ENCODE measurements at regions not wholly inside any gene's neighbourhood (a gene's known extent, or its start where the extent isn't known, plus 50 kb on each side); places are given as distances from the start of the nearest gene placed in this dataset.

GRCh38 chr10:64996886-64997285 is 1475.7 kb downstream of the REEP3 start:
- H3K79me2 ChIP-seq (ENCODE audit: insufficient read depth, low read length) = no peaks in the 10 kb centered on the region
- H3K9me3 ChIP-seq (ENCODE audit: low read length) = no peaks in the 10 kb centered on the region
- no peak overlapping the region for H3K9ac ChIP-seq (ENCODE audit: low read length)
- H4K20me1 ChIP-seq (ENCODE audit: insufficient read depth, low read length) = no peaks in the 10 kb centered on the region
- TF ChIP-seq EZH2 (IDR thresholded peaks at IDR 0.05; ENCODE audit: borderline replicate concordance, low read length) (no peak), CTCF (IDR thresholded peaks at IDR 0.05; ENCODE audit: low read length) (no peak)
- no peaks in the 10 kb centered on the region for H3K27me3 ChIP-seq (ENCODE audit: insufficient read depth, low read length)
- no peak overlapping the region for H2AFZ ChIP-seq (ENCODE audit: low read length)
- no peak overlapping the region for H3K27ac ChIP-seq (ENCODE audit: low read depth, low read length, poor library complexity, severe bottlenecking)
- no peak overlapping the region for H3K4me2 ChIP-seq (ENCODE audit: low read length)
- no peaks in the 10 kb centered on the region for H3F3A ChIP-seq (ENCODE audit: insufficient read depth, low read length)
- no peaks in the 10 kb centered on the region for H3K36me3 ChIP-seq (ENCODE audit: insufficient read depth, low read length)
- no peaks in the 10 kb centered on the region for H3K9me2 ChIP-seq (ENCODE audit: low read depth, low read length)
- H3K4me3 ChIP-seq (ENCODE audit: low read depth, low read length, poor library complexity, severe bottlenecking) = no peak overlapping the region
- H3K4me1 ChIP-seq (ENCODE audit: insufficient read depth, low read length, severe bottlenecking) = no peaks in the 10 kb centered on the region

GRCh38 chr10:65010845-65011244 is 1489.6 kb downstream of the REEP3 start:
- Histone ChIP-seq H3K79me2 (ENCODE audit: insufficient read depth, low read length) (no peaks in the 10 kb centered on the region), H4K20me1 (ENCODE audit: insufficient read depth, low read length) (no peaks in the 10 kb centered on the region), H3K9me2 (ENCODE audit: low read depth, low read length) (no peaks in the 10 kb centered on the region), H3K4me2 (ENCODE audit: low read length) (no peak overlapping the region), H3K4me1 (ENCODE audit: insufficient read depth, low read length, severe bottlenecking) (no peaks in the 10 kb centered on the region), H3K27ac (ENCODE audit: low read depth, low read length, poor library complexity, severe bottlenecking) (no peak overlapping the region), H3K4me3 (ENCODE audit: low read depth, low read length, poor library complexity, severe bottlenecking) (no peak overlapping the region), H3K27me3 (ENCODE audit: insufficient read depth, low read length) (no peaks in the 10 kb centered on the region), H3F3A (ENCODE audit: insufficient read depth, low read length) (no peaks in the 10 kb centered on the region), H3K9me3 (ENCODE audit: low read length) (no peaks in the 10 kb centered on the region), H3K36me3 (ENCODE audit: insufficient read depth, low read length) (no peaks in the 10 kb centered on the region), H3K9ac (ENCODE audit: low read length) (no peak overlapping the region), H2AFZ (ENCODE audit: low read length) (no peak overlapping the region)
- TF ChIP-seq EZH2 (IDR thresholded peaks at IDR 0.05; ENCODE audit: borderline replicate concordance, low read length) (no peak), CTCF (IDR thresholded peaks at IDR 0.05; ENCODE audit: low read length) (no peak)

- H4K20me1 ChIP-seq (ENCODE audit: insufficient read depth, low read length) = no peaks in the 10 kb centered on the region
- H3F3A ChIP-seq (ENCODE audit: insufficient read depth, low read length) = no peaks in the 10 kb centered on the region
- H3K9me2 ChIP-seq (ENCODE audit: low read depth, low read length) = no peaks in the 10 kb centered on the region
- no peaks in the 10 kb centered on the region for H3K27me3 ChIP-seq (ENCODE audit: insufficient read depth, low read length)
- H3K9me3 ChIP-seq (ENCODE audit: low read length) = no peaks in the 10 kb centered on the region
- H3K9ac ChIP-seq (ENCODE audit: low read length) = no peak overlapping the region
- no peak overlapping the region for H3K4me3 ChIP-seq (ENCODE audit: low read depth, low read length, poor library complexity, severe bottlenecking)
- no peaks in the 10 kb centered on the region for H3K4me1 ChIP-seq (ENCODE audit: insufficient read depth, low read length, severe bottlenecking)
- TF ChIP-seq EZH2 (IDR thresholded peaks at IDR 0.05; ENCODE audit: borderline replicate concordance, low read length) (no peak), CTCF (IDR thresholded peaks at IDR 0.05; ENCODE audit: low read length) (no peak)
- H3K27ac ChIP-seq (ENCODE audit: low read depth, low read length, poor library complexity, severe bottlenecking) = no peak overlapping the region
- no peak overlapping the region for H3K4me2 ChIP-seq (ENCODE audit: low read length)
- no peak overlapping the region for H2AFZ ChIP-seq (ENCODE audit: low read length)
- H3K36me3 ChIP-seq (ENCODE audit: insufficient read depth, low read length) = no peaks in the 10 kb centered on the region
- no peaks in the 10 kb centered on the region for H3K79me2 ChIP-seq (ENCODE audit: insufficient read depth, low read length)
Observed at GRCh38 chr10:65017523-65017922, 1496.3 kb downstream of the REEP3 start.
